SH-SY5Y (cell line): ENCODE measurements at regions not wholly inside any gene's neighbourhood (a gene's known extent, or its start where the extent isn't known, plus 50 kb on each side); places are given as distances from the start of the nearest gene placed in this dataset.

Source experiments
- GATA2 ChIP-seq: IDR thresholded peaks from 2 replicates; pipeline ENCODE4 v1.6.1; 2011; ENCODE audit warnings: mild to moderate bottlenecking, low read depth, low read length
- GATA3 ChIP-seq: IDR thresholded peaks from 2 replicates; pipeline ENCODE4 v1.6.1; 2011; ENCODE audit warnings: low read depth, mild to moderate bottlenecking, low read length, moderate library complexity

GRCh38 chr15:35627696-35628095 is 81.7 kb upstream of the DPH6 start:
- no peak for TF ChIP-seq GATA3
- no peak for TF ChIP-seq GATA2
